ENCODE measurements at regions not wholly inside any gene's neighbourhood (a gene's known extent, or its start where the extent isn't known, plus 50 kb on each side); places are given as distances from the start of the nearest gene placed in this dataset.

- TF ChIP-seq GFI1B (tag by site-specific recombination; IDR thresholded peaks at IDR 0.05), result no peak
- TF ChIP-seq HOXA7 (CRISPR knock-in tag; IDR thresholded peaks at IDR 0.05; ENCODE audit: borderline replicate concordance), result no peak
- 0 out of 2 replicates have a peak, but pooled peaks have one; percentile 20 for TF ChIP-seq ZNF366 (tag by site-specific recombination; conservative IDR thresholded peaks at IDR 0.05)
- no peak for TF ChIP-seq ZNF391 (tag by site-specific recombination; IDR thresholded peaks at IDR 0.05; ENCODE audit: borderline replicate concordance, low read depth)
- TF ChIP-seq ZEB2 (tag by site-specific recombination; IDR thresholded peaks at IDR 0.05), result peak; percentile 49; the same call in 1 of the 2 replicates
- no peak for TF ChIP-seq KLF16 (tag by site-specific recombination; IDR thresholded peaks at IDR 0.05)
- no peak for TF ChIP-seq ZNF174 (tag by site-specific recombination; IDR thresholded peaks at IDR 0.05)
- TF ChIP-seq ZNF777 (tag by site-specific recombination; IDR thresholded peaks at IDR 0.05; ENCODE audit: borderline replicate concordance), result no peak
- no peak for TF ChIP-seq ZSCAN30 (tag by site-specific recombination; IDR thresholded peaks at IDR 0.05)
- TF ChIP-seq ZSCAN16 (tag by site-specific recombination; IDR thresholded peaks at IDR 0.05), result no peak
- TF ChIP-seq, protein P1, sequence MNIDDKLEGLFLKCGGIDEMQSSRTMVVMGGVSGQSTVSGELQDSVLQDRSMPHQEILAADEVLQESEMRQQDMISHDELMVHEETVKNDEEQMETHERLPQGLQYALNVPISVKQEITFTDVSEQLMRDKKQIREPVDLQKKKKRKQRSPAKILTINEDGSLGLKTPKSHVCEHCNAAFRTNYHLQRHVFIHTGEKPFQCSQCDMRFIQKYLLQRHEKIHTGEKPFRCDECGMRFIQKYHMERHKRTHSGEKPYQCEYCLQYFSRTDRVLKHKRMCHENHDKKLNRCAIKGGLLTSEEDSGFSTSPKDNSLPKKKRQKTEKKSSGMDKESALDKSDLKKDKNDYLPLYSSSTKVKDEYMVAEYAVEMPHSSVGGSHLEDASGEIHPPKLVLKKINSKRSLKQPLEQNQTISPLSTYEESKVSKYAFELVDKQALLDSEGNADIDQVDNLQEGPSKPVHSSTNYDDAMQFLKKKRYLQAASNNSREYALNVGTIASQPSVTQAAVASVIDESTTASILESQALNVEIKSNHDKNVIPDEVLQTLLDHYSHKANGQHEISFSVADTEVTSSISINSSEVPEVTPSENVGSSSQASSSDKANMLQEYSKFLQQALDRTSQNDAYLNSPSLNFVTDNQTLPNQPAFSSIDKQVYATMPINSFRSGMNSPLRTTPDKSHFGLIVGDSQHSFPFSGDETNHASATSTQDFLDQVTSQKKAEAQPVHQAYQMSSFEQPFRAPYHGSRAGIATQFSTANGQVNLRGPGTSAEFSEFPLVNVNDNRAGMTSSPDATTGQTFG (tag by site-specific recombination; IDR thresholded peaks at IDR 0.05; ENCODE audit: borderline replicate concordance), result no peak
- no peak for TF ChIP-seq ELK4 (IDR thresholded peaks at IDR 0.05; ENCODE audit: borderline replicate concordance, low read depth, low read length)
- TF ChIP-seq ZNF555 (tag by site-specific recombination; conservative IDR thresholded peaks at IDR 0.05), result no peak
- TF ChIP-seq GLIS1 (tag by site-specific recombination; IDR thresholded peaks at IDR 0.05), result no peak
- TF ChIP-seq SALL2 (tag by site-specific recombination; IDR thresholded peaks at IDR 0.05; ENCODE audit: borderline replicate concordance), result no peak
- TF ChIP-seq ZNF223 (tag by site-specific recombination; IDR thresholded peaks at IDR 0.05), result no peak
- TF ChIP-seq ZBTB49 (tag by site-specific recombination; IDR thresholded peaks at IDR 0.05; ENCODE audit: low read depth), result no peak
- no peak for TF ChIP-seq SETDB1 (IDR thresholded peaks at IDR 0.05; ENCODE audit: insufficient read length, low read length)
- TF ChIP-seq ZBTB8A (tag by site-specific recombination; IDR thresholded peaks at IDR 0.05), result peak; percentile 74
- TF ChIP-seq ZNF473 (tag by site-specific recombination; IDR thresholded peaks at IDR 0.05), result no peak
- no peak for TF ChIP-seq ZNF677 (tag by site-specific recombination; IDR thresholded peaks at IDR 0.05)
- no peak for TF ChIP-seq SCRT2 (tag by site-specific recombination; IDR thresholded peaks at IDR 0.05)
- no peak for TF ChIP-seq BCL11A (tag by site-specific recombination; IDR thresholded peaks at IDR 0.05; ENCODE audit: low read depth)
- TF ChIP-seq ZBTB1 (tag by site-specific recombination; IDR thresholded peaks at IDR 0.05), result no peak
- TF ChIP-seq ZBTB48 (tag by site-specific recombination; IDR thresholded peaks at IDR 0.05), result no peak
- TF ChIP-seq ZNF311 (tag by site-specific recombination; IDR thresholded peaks at IDR 0.05; ENCODE audit: borderline replicate concordance), result no peak
- 0 out of 2 replicates have a peak, but pooled peaks have one; percentile 34 for TF ChIP-seq ZNF600 (tag by site-specific recombination; IDR thresholded peaks at IDR 0.05)
- TF ChIP-seq ZNF121 (tag by site-specific recombination; IDR thresholded peaks at IDR 0.05), result no peak
- no peak for TF ChIP-seq OSR2 (tag by site-specific recombination; IDR thresholded peaks at IDR 0.05)
- peak; percentile 35; the same call in 1 of the 2 replicates for TF ChIP-seq KLF1 (tag by site-specific recombination; IDR thresholded peaks at IDR 0.05)
- TF ChIP-seq ZNF324 (tag by site-specific recombination; IDR thresholded peaks at IDR 0.05), result no peak
- no peak for TF ChIP-seq ZNF404 (tag by site-specific recombination; IDR thresholded peaks at IDR 0.05)
- no peak for TF ChIP-seq FEZF1 (tag by site-specific recombination; IDR thresholded peaks at IDR 0.05)
- no peak for TF ChIP-seq ZSCAN23 (tag by site-specific recombination; IDR thresholded peaks at IDR 0.05)
- TF ChIP-seq ZFP41 (tag by site-specific recombination; IDR thresholded peaks at IDR 0.05; ENCODE audit: borderline replicate concordance), result no peak
- no peak for TF ChIP-seq ZNF133 (tag by site-specific recombination; IDR thresholded peaks at IDR 0.05)
- TF ChIP-seq YY1 (tag by site-specific recombination; IDR thresholded peaks at IDR 0.05), result no peak
- no peak for TF ChIP-seq ZNF19 (tag by site-specific recombination; IDR thresholded peaks at IDR 0.05; ENCODE audit: low read depth)
These were observed 139.7 kb downstream of the SEC14L1 start (continued) for GRCh38 chr17:77280304-77281121.
